ENCODE measurements at regions not wholly inside any gene's neighbourhood (a gene's known extent, or its start where the extent isn't known, plus 50 kb on each side); places are given as distances from the start of the nearest gene placed in this dataset.

GRCh38 chr5:162360373-162360931 lies 292.9 kb downstream of the GABRG2 start:
- FAIRE-seq = no peak

GRCh38 chr5:162372256-162372655 lies 304.7 kb downstream of the GABRG2 start:
- Histone ChIP-seq H3K9me3 (no peaks in the 10 kb centered on the region), H3K27ac (no peak overlapping the region), H3K4me1 (no peaks in the 10 kb centered on the region), H3K4me3 (no peak overlapping the region), H3K4me2 (no peak overlapping the region)
- CTCF ChIA-PET = no interaction called here
- POLR2A ChIA-PET = no interaction called here
- WGBS (ENCODE audit: missing lambda C conversion rate) = 18% methylated on average over 3 of the region's 3 CpGs
- TF ChIP-seq SMC3 (IDR thresholded peaks at IDR 0.05) (no peak), GATA3 (IDR thresholded peaks at IDR 0.05; ENCODE audit: borderline replicate concordance) (no peak), CHD4 (IDR thresholded peaks at IDR 0.05; ENCODE audit: borderline replicate concordance) (no peak), ZFP36 (IDR thresholded peaks at IDR 0.05; ENCODE audit: borderline replicate concordance, partially characterized antibody) (no peak), TFCP2L1 (CRISPR knock-in tag; IDR thresholded peaks at IDR 0.05) (no peak), JUNB (IDR thresholded peaks at IDR 0.05) (no peak), RCOR1 (IDR thresholded peaks at IDR 0.05; ENCODE audit: low read depth, low read length) (no peak), ZSCAN20 (CRISPR knock-in tag; IDR thresholded peaks at IDR 0.05) (no peak), RNF2 (IDR thresholded peaks at IDR 0.05; ENCODE audit: borderline replicate concordance, low read depth) (no peak), ZNF302 (CRISPR knock-in tag; IDR thresholded peaks at IDR 0.05) (no peak), MAX (IDR thresholded peaks at IDR 0.05) (no peak), EHMT2 (IDR thresholded peaks at IDR 0.05; ENCODE audit: low read depth) (no peak)
- no peak for FAIRE-seq
- no peak for DNase-seq (ENCODE audit: low read depth in 1 of 2, low spot score in 1 of 2)
- ATAC-seq = no peak

More at GRCh38 chr5:162360373-162360931, 292.9 kb downstream of the GABRG2 start:
- H3K4me1 ChIP-seq = no peaks in the 10 kb centered on the region
- POLR2A ChIA-PET = no interaction called here
- no peaks in the 10 kb centered on the region for H3K9me3 ChIP-seq
- WGBS (ENCODE audit: missing lambda C conversion rate) = 0% methylated on average over 1 of the region's 1 CpG
- no peak overlapping the region for H3K4me3 ChIP-seq
- no peak overlapping the region for H3K27ac ChIP-seq
- no peak for TF ChIP-seq BHLHE40 (IDR thresholded peaks at IDR 0.05; ENCODE audit: low read depth, low read length)
- ATAC-seq = no peak
- no peak overlapping the region for H3K4me2 ChIP-seq
- DNase-seq (ENCODE audit: low read depth in 1 of 2, low spot score in 1 of 2) = no peak
- CTCF ChIA-PET = no interaction called here

- Histone ChIP-seq H3K4me2 (no peak overlapping the region), H3K4me3 (no peak overlapping the region), H3K9me3 (no peaks in the 10 kb centered on the region), H3K27ac (no peak overlapping the region), H3K4me1 (no peaks in the 10 kb centered on the region)
- ChIA-PET CTCF (no interaction called here), POLR2A (no interaction called here)
- TF ChIP-seq ZSCAN20 (CRISPR knock-in tag; IDR thresholded peaks at IDR 0.05) (no peak), MAX (IDR thresholded peaks at IDR 0.05) (no peak), RCOR1 (IDR thresholded peaks at IDR 0.05; ENCODE audit: low read depth, low read length) (no peak), EP300 (IDR thresholded peaks at IDR 0.05) (no peak), MAFK (IDR thresholded peaks at IDR 0.05; ENCODE audit: partially characterized antibody) (no peak), ZFP36 (IDR thresholded peaks at IDR 0.05; ENCODE audit: borderline replicate concordance, partially characterized antibody) (no peak), RNF2 (IDR thresholded peaks at IDR 0.05; ENCODE audit: borderline replicate concordance, low read depth) (no peak), HDAC2 (IDR thresholded peaks at IDR 0.05) (no peak), ELK1 (IDR thresholded peaks at IDR 0.05; ENCODE audit: low read depth, low read length) (no peak), JUNB (IDR thresholded peaks at IDR 0.05) (no peak), PHF8 (IDR thresholded peaks at IDR 0.05; ENCODE audit: borderline replicate concordance, low read depth) (no peak), GATA3 (IDR thresholded peaks at IDR 0.05; ENCODE audit: borderline replicate concordance) (no peak), BCL3 (IDR thresholded peaks at IDR 0.05) (no peak)
- no peak for DNase-seq (ENCODE audit: low read depth in 1 of 2, low spot score in 1 of 2)
- 0% methylated on average over 1 of the region's 1 CpG for WGBS (ENCODE audit: missing lambda C conversion rate)
- no peak for ATAC-seq
- no peak for FAIRE-seq
These were observed 310.3 kb downstream of the GABRG2 start for GRCh38 chr5:162377895-162378294.
